GM12878 (cell line): ENCODE measurements at regions not wholly inside any gene's neighbourhood (a gene's known extent, or its start where the extent isn't known, plus 50 kb on each side); places are given as distances from the start of the nearest gene placed in this dataset.

Source experiments
- ATAC-seq: fragments of 200-7000 bp; cut with Tn5 transposase; 3 replicates; pipeline ENCODE4 v1.9.1; 2020; ENCODE audit warnings: mild to moderate bottlenecking, moderate library complexity
- BruUV-seq: library from RNA; stranded (reverse); fragments of 400-500 nt; replicated peaks from 2 replicates; lab custom pipeline; 2021; lab: Mats Ljungman, UMichigan
- CTCF ChIA-PET: fragments of 300-600 bp; sonication (Branson Sonifier 250); formaldehyde crosslinking; extraction: SDS; loops from one replicate; lab custom pipeline; 2021; ENCODE audit warnings: inconsistent platforms; lab: Yijun Ruan, JAX
- POLR2A ChIA-PET: fragments of 350-600 bp; formaldehyde crosslinking; extraction: SDS; loops from one replicate; lab custom pipeline; 2021; ENCODE audit warnings: inconsistent platforms; lab: Charles Lee
- RAD21 ChIA-PET: fragments of 300-600 bp; sonication (Branson Sonifier 250); formaldehyde crosslinking; loops from one replicate; lab custom pipeline; 2023; ENCODE audit warnings: antibody characterized with exemption; ENCODE audit not compliant: unreplicated experiment; lab: Charles Lee
- SMC1A ChIA-PET: fragments of 300-600 bp; sonication (Branson Sonifier 250); formaldehyde crosslinking; loops from one replicate; lab custom pipeline; 2023; ENCODE audit not compliant: unreplicated experiment, uncharacterized antibody; lab: Charles Lee
- DNase-seq: peaks from one replicate; pipeline ENCODE4 v3.0.0-alpha.2; 2011; ENCODE audit warnings: low read depth, low spot score
- FAIRE-seq: peaks from 3 replicates; lab custom pipeline; 2011; peaks lifted over from hg19 to GRCh38; lab: Jason Lieb, UNC
- H2AFZ ChIP-seq: 2 replicates; pipeline ENCODE4 v1.6.0; 2011; ENCODE audit warnings: low read depth, low read length, control low read depth; ENCODE audit not compliant: control insufficient read depth
- H3K27ac ChIP-seq: 2 replicates; pipeline ENCODE4 v1.5.1; 2011; ENCODE audit warnings: control low read depth; ENCODE audit not compliant: control insufficient read depth, insufficient read depth
- H3K27me3 ChIP-seq, 2 experiments: replicated peaks in 1 of 2; 2 replicates each; pipeline versions ENCODE4 v1.6.0 to v1.6.1; 2011; ENCODE audit warnings: low read length in 1 of 2; ENCODE audit not compliant: control insufficient read depth in 2 of 2, insufficient read depth in 2 of 2
- H3K36me3 ChIP-seq, 2 experiments: 2 replicates each; pipeline ENCODE4 v1.5.1; 2011; ENCODE audit warnings: low read length in 1 of 2; ENCODE audit not compliant: control insufficient read depth in 2 of 2, insufficient read depth in 2 of 2
- H3K4me1 ChIP-seq: 2 replicates; pipeline ENCODE4 v1.6.1; 2011; ENCODE audit warnings: mild to moderate bottlenecking, low read length, moderate library complexity, mixed read lengths; ENCODE audit not compliant: control insufficient read depth, insufficient read depth
- H3K4me2 ChIP-seq: 2 replicates; pipeline ENCODE4 v1.6.0; 2011; ENCODE audit warnings: control low read depth; ENCODE audit not compliant: control insufficient read depth, insufficient read depth
- H3K4me3 ChIP-seq: fragments of 200-600 bp; sonication (generic); 2 replicates; pipeline ENCODE4 v1.5.1; 2016
- H3K79me2 ChIP-seq: 2 replicates; pipeline ENCODE4 v1.6.0; 2011; ENCODE audit warnings: low read length; ENCODE audit not compliant: control insufficient read depth, insufficient read depth
- H3K9ac ChIP-seq: 2 replicates; pipeline ENCODE4 v1.8.0; 2011; ENCODE audit warnings: low read length, control low read depth, mixed read lengths; ENCODE audit not compliant: control insufficient read depth, insufficient read depth
- H3K9me3 ChIP-seq: replicated peaks from 3 replicates; pipeline ENCODE4 v1.5.1; 2011; ENCODE audit warnings: mild to moderate bottlenecking, low read length; ENCODE audit not compliant: control insufficient read depth, insufficient read depth
- H4K20me1 ChIP-seq: 2 replicates; pipeline ENCODE4 v1.6.0; 2011; ENCODE audit not compliant: control insufficient read depth, insufficient read depth
- BCL11A ChIP-seq: IDR thresholded peaks from 2 replicates; pipeline ENCODE4 v1.6.1; 2011; ENCODE audit warnings: low read depth, low read length
- BRCA1 ChIP-seq: IDR thresholded peaks from 2 replicates; pipeline ENCODE4 v1.6.1; 2011; ENCODE audit warnings: low read depth, low read length, improper control_type of control experiment
- CHD4 ChIP-seq: fragments of 200-600 bp; sonication (generic); IDR thresholded peaks from 2 replicates; pipeline ENCODE4 v1.6.1; 2016; ENCODE audit warnings: mild to moderate bottlenecking
- CREM ChIP-seq: IDR thresholded peaks from 2 replicates; pipeline ENCODE4 v1.6.1; 2014; ENCODE audit warnings: antibody characterized with exemption, low read depth
- FOS ChIP-seq: IDR thresholded peaks from 3 replicates; pipeline ENCODE4 v1.6.1; 2011; ENCODE audit warnings: borderline replicate concordance; ENCODE audit not compliant: insufficient read length; ENCODE audit errors: extremely low read depth
- KAT2A ChIP-seq: conservative IDR thresholded peaks from 2 replicates; pipeline ENCODE4 v1.6.1; 2011; ENCODE audit warnings: low read depth, low read length; ENCODE audit not compliant: control insufficient read depth
- MEF2A ChIP-seq: IDR thresholded peaks from 2 replicates; pipeline ENCODE4 v1.6.1; 2011; ENCODE audit warnings: low read depth, mild to moderate bottlenecking, low read length, moderate library complexity; ENCODE audit not compliant: insufficient read depth
- NFXL1 ChIP-seq: fragments of 450-650 bp; IDR thresholded peaks from 2 replicates; pipeline ENCODE4 v1.6.1; 2017; ENCODE audit warnings: antibody characterized with exemption, mild to moderate bottlenecking, borderline replicate concordance
- NFYA ChIP-seq: IDR thresholded peaks from 2 replicates; pipeline ENCODE4 v1.6.1; 2011; ENCODE audit warnings: low read depth, mild to moderate bottlenecking, low read length, improper control_type of control experiment, borderline replicate concordance
- ZBED1 ChIP-seq: IDR thresholded peaks from 2 replicates; pipeline ENCODE4 v1.6.1; 2016; ENCODE audit warnings: borderline replicate concordance
- whole genome bisulfite sequencing: methylation state at CpG from one replicate; pipeline ENCODE4 v1.1.6; 2016; ENCODE audit warnings: low lambda C conversion rate; ENCODE audit not compliant: insufficient replicate concordance, insufficient coverage; ENCODE audit errors: missing lambda C conversion rate; 5-methylcytosine and 5-hydroxymethylcytosine counted together
- in situ Hi-C: fragments of 300-500 bp; cut with MboI; formaldehyde crosslinking; loops from 9 replicates; pipeline ENCODE4 v1.14.3; 2018; ENCODE audit warnings: mixed read lengths
- intact Hi-C: fragments of 100-400 bp; cut with micrococcal nuclease; formaldehyde crosslinking; loops from one replicate; pipeline ENCODE4 v1.14.2; 2022; ENCODE audit not compliant: unreplicated experiment
- TF ChIP-seq, protein P1 (sequence below): IDR thresholded peaks from 2 replicates; pipeline ENCODE4 v1.6.1; 2012; ENCODE audit warnings: low read depth, low read length, improper control_type of control experiment

GRCh38 chr1:22225858-22226589, 83.1 kb upstream of the WNT4 start:
- ChIA-PET POLR2A (no interaction called here), RAD21 (no interaction called here)
- 9% methylated on average over 11 of the region's 11 CpGs for WGBS

More at GRCh38 chr1:22225858-22226589, 83.1 kb upstream of the WNT4 start:
- ChIA-PET SMC1A (no interaction called here), CTCF (no interaction called here)
- in situ Hi-C loops (no loop called here), intact Hi-C loops (no loop called here)
- Histone ChIP-seq H3K9me3 (no peaks in the 10 kb centered on the region), H4K20me1 (no peaks in the 10 kb centered on the region), H3K4me2 (no peak overlapping the region), H3K4me1 (no peaks in the 10 kb centered on the region), H3K79me2 (no peaks in the 10 kb centered on the region), H3K9ac (no peak overlapping the region), H3K36me3 (no peaks in the 10 kb centered on the region), H3K27me3 (peaks cover 0 to 2% of the 10 kb centered on the region in 2 experiments; a peak in 2 of 4 replicates), H3K4me3 (no peak overlapping the region), H2AFZ (no peak overlapping the region), H3K27ac (no peak overlapping the region)
- TF ChIP-seq, protein P1, sequence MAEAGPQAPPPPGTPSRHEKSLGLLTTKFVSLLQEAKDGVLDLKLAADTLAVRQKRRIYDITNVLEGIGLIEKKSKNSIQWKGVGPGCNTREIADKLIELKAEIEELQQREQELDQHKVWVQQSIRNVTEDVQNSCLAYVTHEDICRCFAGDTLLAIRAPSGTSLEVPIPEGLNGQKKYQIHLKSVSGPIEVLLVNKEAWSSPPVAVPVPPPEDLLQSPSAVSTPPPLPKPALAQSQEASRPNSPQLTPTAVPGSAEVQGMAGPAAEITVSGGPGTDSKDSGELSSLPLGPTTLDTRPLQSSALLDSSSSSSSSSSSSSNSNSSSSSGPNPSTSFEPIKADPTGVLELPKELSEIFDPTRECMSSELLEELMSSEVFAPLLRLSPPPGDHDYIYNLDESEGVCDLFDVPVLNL, result no peak
- no peak for TF ChIP-seq CHD4
- no peak for TF ChIP-seq MEF2A
- no peak for TF ChIP-seq CREM
- no peak for TF ChIP-seq KAT2A
- TF ChIP-seq FOS, result no peak
- TF ChIP-seq NFXL1, result no peak
- no peak for TF ChIP-seq ZBED1
- TF ChIP-seq NFYA, result no peak
- TF ChIP-seq BRCA1, result no peak
- no peak for TF ChIP-seq BCL11A
- no TSS peak for BruUV-seq
- FAIRE-seq (no peak), ATAC-seq (no peak), DNase-seq (no peak)
